ENCODE measurements at regions not wholly inside any gene's neighbourhood (a gene's known extent, or its start where the extent isn't known, plus 50 kb on each side); places are given as distances from the start of the nearest gene placed in this dataset.

GRCh38 chr3:159018341-159018740 lies 216.5 kb downstream of the MFSD1 start:
- Histone ChIP-seq H3K36me3 (ENCODE audit: control insufficient read depth in 1 of 2, insufficient read depth in 2 of 2, low read length in 2 of 2) (no peaks in the 10 kb centered on the region), H3K4me3 (replicated peaks in 1 of 2; ENCODE audit: low read depth in 1 of 2, low read length in 2 of 2) (no peak overlapping the region), H3K4me2 (ENCODE audit: low read length) (no peak overlapping the region), H3K9me3 (ENCODE audit: control insufficient read depth in 1 of 2, insufficient read depth in 1 of 2, low read depth in 1 of 2, low read length in 2 of 2) (no peaks in the 10 kb centered on the region; a peak in 1 of 4 replicates), H3K27me3 (ENCODE audit: insufficient read depth, low read length) (no peaks in the 10 kb centered on the region), H3K9ac (ENCODE audit: low read length) (no peak overlapping the region), H4K20me1 (ENCODE audit: insufficient read depth) (no peaks in the 10 kb centered on the region), H3K9me2 (ENCODE audit: insufficient read depth) (no peaks in the 10 kb centered on the region), H3K79me2 (ENCODE audit: insufficient read depth, low read length) (no peaks in the 10 kb centered on the region), H3K27ac (ENCODE audit: low read depth, low read length) (no peak overlapping the region), H3K4me1 (ENCODE audit: control insufficient read depth in 1 of 2, insufficient read depth in 2 of 2, low read length in 2 of 2) (no peaks in the 10 kb centered on the region), H2AFZ (ENCODE audit: low read depth, low read length, poor library complexity, severe bottlenecking) (no peak overlapping the region)
- no TSS peak for BruUV-seq (replicated peaks)
- DNase-seq (ENCODE audit: low read depth, low spot score) = no peak
- ChIA-PET CTCF (no interaction called here), POLR2A (no interaction called here), RAD21 (ENCODE audit: low non-redundant PET in 1 of 2, low total read pairs in 2 of 2, uncharacterized antibody in 2 of 2, unreplicated experiment in 2 of 2) (no interaction called here)
- no peak for ATAC-seq
- TF ChIP-seq ATF3 (IDR thresholded peaks at IDR 0.05) = no peak
- TF ChIP-seq EZH2 (IDR thresholded peaks at IDR 0.05) = no peak
- no peak for TF ChIP-seq YY1 (IDR thresholded peaks at IDR 0.05; ENCODE audit: extremely low read depth, insufficient replicate concordance, low read depth, low read length)
- TF ChIP-seq CEBPB (IDR thresholded peaks at IDR 0.05; ENCODE audit: low read depth) = no peak
- no peak for TF ChIP-seq EGR1 (IDR thresholded peaks at IDR 0.05; ENCODE audit: low read depth)
- TF ChIP-seq REST (IDR thresholded peaks at IDR 0.05; ENCODE audit: low read depth) = no peak
- no peak for TF ChIP-seq EZH2phosphoT487 (IDR thresholded peaks at IDR 0.05; ENCODE audit: borderline replicate concordance)
- no peak for TF ChIP-seq ZFX (IDR thresholded peaks at IDR 0.05)
- TF ChIP-seq SRF (IDR thresholded peaks at IDR 0.05; ENCODE audit: low read depth) = no peak
- TF ChIP-seq CTCF (IDR thresholded peaks at IDR 0.05 in 2 of 3, conservative IDR thresholded peaks at IDR 0.05 in 1 of 3; ENCODE audit: borderline replicate concordance in 1 of 3, insufficient read depth in 1 of 3, low read depth in 2 of 3, low read length in 2 of 3) = no peak
- TF ChIP-seq JUND (IDR thresholded peaks at IDR 0.05) = no peak
- TF ChIP-seq SIN3A (IDR thresholded peaks at IDR 0.05; ENCODE audit: low read depth) = no peak
- no peak for TF ChIP-seq ZNF274 (IDR thresholded peaks at IDR 0.05; ENCODE audit: low read depth, low read length)
- TF ChIP-seq CBX3 (IDR thresholded peaks at IDR 0.05; ENCODE audit: low read depth) = no peak
- TF ChIP-seq ELF1 (IDR thresholded peaks at IDR 0.05; ENCODE audit: borderline replicate concordance, low read depth) = no peak
- TF ChIP-seq TCF7L2 (IDR thresholded peaks at IDR 0.05; ENCODE audit: borderline replicate concordance, extremely low read depth, insufficient read depth, insufficient read length) = no peak
- TF ChIP-seq RAD21 (IDR thresholded peaks at IDR 0.05; ENCODE audit: low read depth) = no peak
- TF ChIP-seq SP1 (IDR thresholded peaks at IDR 0.05; ENCODE audit: low read depth) = no peak
- intact Hi-C loops (cut with micrococcal nuclease) = no loop called here

Data from HCT116 (cell line).